Adipocyte (in vitro differentiated cells): ENCODE measurements at regions not wholly inside any gene's neighbourhood (a gene's known extent, or its start where the extent isn't known, plus 50 kb on each side); places are given as distances from the start of the nearest gene placed in this dataset.

Source experiments
- DNase-seq: peaks from one replicate; pipeline ENCODE4 v3.0.0-alpha.2; 2015; ENCODE audit warnings: low read depth
- H3K27me3 ChIP-seq: replicated peaks from 2 replicates; pipeline ENCODE4 v1.7.0; 2013; ENCODE audit warnings: mild to moderate bottlenecking, low read length, moderate library complexity; ENCODE audit not compliant: control insufficient read depth, insufficient read depth
- H3K36me3 ChIP-seq: 2 replicates; pipeline ENCODE4 v1.7.0; 2013; ENCODE audit warnings: low read length, mild to moderate bottlenecking, moderate library complexity; ENCODE audit not compliant: control insufficient read depth, insufficient read depth, severe bottlenecking
- H3K4me1 ChIP-seq: 2 replicates; pipeline ENCODE4 v1.7.0; 2013; ENCODE audit warnings: mild to moderate bottlenecking, low read length, moderate library complexity; ENCODE audit not compliant: control insufficient read depth, insufficient read depth
- H3K4me3 ChIP-seq: 2 replicates; pipeline ENCODE4 v1.7.0; 2013; ENCODE audit warnings: mild to moderate bottlenecking, low read length, moderate library complexity
- H3K9ac ChIP-seq: 2 replicates; pipeline ENCODE4 v1.7.0; 2013; ENCODE audit warnings: mild to moderate bottlenecking, low read length, moderate library complexity
- H3K9me3 ChIP-seq: 2 replicates; pipeline ENCODE4 v1.7.0; 2013; ENCODE audit warnings: mild to moderate bottlenecking, low read length, moderate library complexity; ENCODE audit not compliant: control insufficient read depth

- no peak for DNase-seq
- Histone ChIP-seq H3K4me1 (peaks cover 5% of the 10 kb centered on the region), H3K36me3 (no peaks in the 10 kb centered on the region), H3K27me3 (no peaks in the 10 kb centered on the region), H3K9ac (no peak overlapping the region), H3K4me3 (no peak overlapping the region), H3K9me3 (no peaks in the 10 kb centered on the region)
Observed at GRCh38 chr13:90798381-90798780, 549.1 kb upstream of the MIR17HG start.

DNA sequence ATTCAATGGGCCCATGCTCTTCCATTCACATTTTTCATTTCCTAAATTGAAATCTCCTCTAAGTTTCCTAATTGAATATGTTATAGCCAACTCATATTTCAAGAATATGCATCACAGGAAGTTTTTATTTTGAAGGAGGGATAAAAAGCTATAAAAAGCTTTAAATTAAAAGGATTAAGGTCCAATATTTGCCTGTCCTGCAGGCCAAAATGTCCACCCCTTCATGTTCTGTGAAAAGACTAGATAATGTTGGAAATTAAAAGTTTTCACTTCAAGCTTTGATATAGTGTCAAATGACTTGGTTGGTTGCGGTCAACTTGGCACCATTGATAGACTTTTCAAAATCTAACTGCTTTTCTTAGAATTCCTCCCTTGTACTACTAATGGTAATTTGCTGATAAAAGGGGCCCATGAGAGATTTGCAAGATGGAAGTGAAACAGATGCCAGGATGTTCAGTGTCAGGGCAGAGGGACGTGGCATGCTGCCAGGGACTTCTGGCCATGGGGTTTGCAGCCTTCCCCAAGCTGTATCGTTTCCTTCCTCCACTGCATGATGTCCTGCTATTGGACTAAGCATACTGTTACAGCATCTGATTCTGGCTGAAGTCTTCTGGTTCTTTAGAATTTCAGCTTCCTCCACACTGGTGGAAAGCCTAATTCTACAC lies 547.3 kb upstream of the MIR17HG start:
- no peaks in the 10 kb centered on the region for H3K9me3 ChIP-seq
- H3K9ac ChIP-seq = no peak overlapping the region
- DNase-seq = no peak
- no peaks in the 10 kb centered on the region for H3K27me3 ChIP-seq
- no peaks in the 10 kb centered on the region for H3K36me3 ChIP-seq
- peaks cover 5% of the 10 kb centered on the region for H3K4me1 ChIP-seq
- no peak overlapping the region for H3K4me3 ChIP-seq

DNA sequence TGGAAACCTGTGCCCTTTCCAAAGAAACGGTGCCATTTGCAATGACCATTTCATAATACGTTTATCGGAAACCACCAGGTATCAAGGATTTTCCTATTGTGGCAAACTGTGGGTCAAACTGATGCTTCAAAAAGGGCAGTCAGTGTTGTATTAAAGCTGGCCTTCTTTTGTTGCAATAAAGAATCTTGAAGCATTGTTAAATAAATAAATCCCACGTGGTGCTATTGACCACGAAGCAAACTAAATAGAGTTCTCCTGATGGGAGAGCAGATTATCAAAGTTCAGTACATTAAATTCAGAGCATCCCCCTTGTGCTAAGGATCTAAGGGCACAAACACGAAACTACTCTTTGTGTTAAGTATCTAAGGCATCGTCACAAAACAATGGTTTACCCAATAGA lies 545.9 kb upstream of the MIR17HG start:
- no peak overlapping the region for H3K9ac ChIP-seq
- no peak overlapping the region for H3K4me3 ChIP-seq
- no peaks in the 10 kb centered on the region for H3K27me3 ChIP-seq
- no peaks in the 10 kb centered on the region for H3K36me3 ChIP-seq
- no peak for DNase-seq
- H3K4me1 ChIP-seq = peaks cover 5% of the 10 kb centered on the region
- H3K9me3 ChIP-seq = no peaks in the 10 kb centered on the region

DNA sequence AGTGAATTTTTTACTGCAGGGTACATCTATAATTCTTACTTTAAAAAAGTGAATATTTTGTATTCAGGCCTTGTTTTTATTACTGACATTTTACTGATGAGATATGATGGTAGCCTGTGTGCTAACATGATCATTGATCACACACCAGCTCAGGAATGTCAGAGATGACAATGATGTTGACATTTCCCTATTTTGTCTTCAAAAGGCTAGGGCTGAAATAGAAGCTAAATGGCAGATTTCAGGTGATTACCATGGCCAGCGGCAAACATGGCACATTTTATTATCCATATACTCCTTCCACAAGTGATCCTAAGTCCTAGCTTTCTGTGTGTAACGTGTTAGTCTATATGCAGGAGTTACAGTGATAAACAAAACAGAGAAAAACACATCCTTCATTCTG lies 544.3 kb upstream of the MIR17HG start:
- no peak overlapping the region for H3K4me3 ChIP-seq
- peaks cover 5% of the 10 kb centered on the region for H3K4me1 ChIP-seq
- no peaks in the 10 kb centered on the region for H3K9me3 ChIP-seq
- no peaks in the 10 kb centered on the region for H3K27me3 ChIP-seq
- H3K36me3 ChIP-seq = no peaks in the 10 kb centered on the region
- no peak overlapping the region for H3K9ac ChIP-seq
- DNase-seq = no peak

GRCh38 chr13:90806016-90806615 lies 541.4 kb upstream of the MIR17HG start:
- Histone ChIP-seq H3K9ac (no peak overlapping the region), H3K4me1 (no peaks in the 10 kb centered on the region), H3K4me3 (no peak overlapping the region), H3K27me3 (no peaks in the 10 kb centered on the region), H3K9me3 (no peaks in the 10 kb centered on the region), H3K36me3 (no peaks in the 10 kb centered on the region)
- no peak for DNase-seq

GRCh38 chr13:90806892-90807291 lies 540.6 kb upstream of the MIR17HG start:
- Histone ChIP-seq H3K9me3 (no peaks in the 10 kb centered on the region), H3K36me3 (no peaks in the 10 kb centered on the region), H3K9ac (no peak overlapping the region), H3K27me3 (no peaks in the 10 kb centered on the region), H3K4me3 (no peak overlapping the region), H3K4me1 (no peaks in the 10 kb centered on the region)
- no peak for DNase-seq

DNA sequence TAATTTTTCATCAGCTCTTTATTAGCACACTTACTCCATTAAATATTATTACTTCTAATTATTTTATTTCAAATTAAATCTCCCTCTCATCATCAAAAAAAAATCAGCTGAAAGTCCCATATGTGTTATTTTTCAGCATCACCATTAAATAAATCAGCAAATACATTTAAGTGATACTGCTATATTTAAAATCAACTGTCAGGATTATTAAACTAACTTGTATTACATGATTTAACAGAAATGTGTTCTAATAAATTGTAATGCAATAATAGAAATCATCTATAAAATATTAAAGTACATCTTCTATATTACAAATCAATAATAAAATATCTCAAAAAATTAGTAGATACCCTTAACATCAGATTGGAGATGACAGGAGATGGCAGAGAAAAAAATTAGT lies 538.6 kb upstream of the MIR17HG start:
- no peaks in the 10 kb centered on the region for H3K27me3 ChIP-seq
- no peak for DNase-seq

DNA sequence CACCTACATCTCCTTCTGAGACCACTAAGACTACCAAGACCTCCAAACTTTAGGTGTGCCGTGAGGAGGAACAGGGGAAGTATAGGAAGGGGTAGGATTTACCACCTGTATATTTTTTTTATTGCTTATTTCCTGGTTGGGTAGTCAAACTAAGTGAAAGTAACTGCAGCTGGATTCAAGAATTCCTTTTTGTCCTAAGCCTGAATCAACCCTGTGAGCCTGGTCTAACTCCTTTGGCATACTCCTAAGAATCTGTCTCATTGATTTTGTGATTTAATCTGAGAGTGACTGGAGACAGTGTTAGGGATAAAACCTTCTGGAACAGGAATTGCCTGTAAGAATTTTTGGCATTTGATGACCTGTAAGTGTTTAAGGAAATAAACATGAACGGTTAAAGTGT lies 523.5 kb upstream of the MIR17HG start:
- H3K4me1 ChIP-seq = peaks cover 16% of the 10 kb centered on the region
- H3K9ac ChIP-seq = no peak overlapping the region
- H3K36me3 ChIP-seq = no peaks in the 10 kb centered on the region
- H3K27me3 ChIP-seq = no peaks in the 10 kb centered on the region
- no peak for DNase-seq
- H3K4me3 ChIP-seq = no peak overlapping the region
- H3K9me3 ChIP-seq = no peaks in the 10 kb centered on the region

More for the DNA sequence above, 538.6 kb upstream of the MIR17HG start:
- Histone ChIP-seq H3K4me1 (no peaks in the 10 kb centered on the region), H3K9ac (no peak overlapping the region), H3K4me3 (no peak overlapping the region), H3K9me3 (no peaks in the 10 kb centered on the region), H3K36me3 (no peaks in the 10 kb centered on the region)

DNA sequence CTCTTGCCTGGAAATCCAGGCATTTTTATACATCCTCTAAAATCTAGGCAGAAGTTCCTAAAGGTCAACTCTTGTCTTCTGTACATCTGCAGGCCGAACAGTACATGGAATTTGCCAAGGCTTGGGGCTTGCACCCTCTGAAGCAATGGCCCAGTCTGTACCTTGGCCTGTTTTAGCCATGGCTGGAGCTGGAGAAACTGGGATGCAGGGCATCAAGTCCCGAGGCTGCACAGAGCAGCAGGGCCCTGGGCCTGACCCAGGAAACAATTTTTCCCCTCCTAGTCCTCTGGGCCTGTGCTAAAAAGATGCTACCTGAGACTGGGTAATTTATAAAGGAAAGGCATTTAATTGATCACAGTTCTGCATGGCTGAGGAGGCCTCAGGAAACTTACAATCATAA lies 520.8 kb upstream of the MIR17HG start:
- Histone ChIP-seq H3K9ac (no peak overlapping the region), H3K4me1 (no peaks in the 10 kb centered on the region), H3K4me3 (no peak overlapping the region), H3K27me3 (no peaks in the 10 kb centered on the region), H3K36me3 (no peaks in the 10 kb centered on the region), H3K9me3 (no peaks in the 10 kb centered on the region)
- no peak for DNase-seq

DNA sequence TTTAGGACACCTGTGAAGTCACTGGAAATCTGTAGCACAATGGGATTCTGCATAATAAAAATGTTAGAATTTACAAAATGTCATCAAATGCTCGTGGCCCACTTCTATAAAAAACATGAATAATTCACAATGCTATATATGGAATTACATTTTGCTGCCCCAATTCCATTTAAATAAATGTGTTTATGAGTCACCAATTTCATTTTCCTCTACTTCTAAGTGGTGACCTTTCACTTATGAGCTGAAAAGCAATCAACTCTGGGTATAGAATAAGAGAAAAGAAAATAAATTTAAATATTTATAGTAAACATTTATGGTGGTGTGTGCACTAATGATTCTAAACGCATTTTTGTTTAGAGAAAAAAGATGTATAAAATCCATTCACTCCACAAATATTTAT lies 516.7 kb upstream of the MIR17HG start:
- H3K4me3 ChIP-seq = no peak overlapping the region
- H3K9me3 ChIP-seq = no peaks in the 10 kb centered on the region
- no peaks in the 10 kb centered on the region for H3K36me3 ChIP-seq
- no peaks in the 10 kb centered on the region for H3K4me1 ChIP-seq
- no peak overlapping the region for H3K9ac ChIP-seq
- no peak for DNase-seq
- H3K27me3 ChIP-seq = no peaks in the 10 kb centered on the region

- Histone ChIP-seq H3K27me3 (no peaks in the 10 kb centered on the region), H3K9me3 (no peaks in the 10 kb centered on the region), H3K4me3 (no peak overlapping the region), H3K36me3 (no peaks in the 10 kb centered on the region), H3K4me1 (no peaks in the 10 kb centered on the region), H3K9ac (no peak overlapping the region)
- no peak for DNase-seq
Observed at GRCh38 chr13:90833951-90834350, 513.5 kb upstream of the MIR17HG start.

- Histone ChIP-seq H3K4me3 (no peak overlapping the region), H3K9me3 (no peaks in the 10 kb centered on the region), H3K36me3 (no peaks in the 10 kb centered on the region), H3K9ac (no peak overlapping the region), H3K27me3 (no peaks in the 10 kb centered on the region), H3K4me1 (no peaks in the 10 kb centered on the region)
- DNase-seq = no peak
Observed at GRCh38 chr13:90834700-90835099, 512.8 kb upstream of the MIR17HG start.
